ENCODE measurements at regions not wholly inside any gene's neighbourhood (a gene's known extent, or its start where the extent isn't known, plus 50 kb on each side); places are given as distances from the start of the nearest gene placed in this dataset.

GRCh38 chr6:137737836-137738596 is 129.0 kb upstream of the TNFAIP3 start:
- no peak for DNase-seq

- DNase-seq: no peak
Measured at GRCh38 chr6:137738931-137739504, 128.0 kb upstream of the TNFAIP3 start.

GRCh38 chr6:137739544-137739943 is 127.5 kb upstream of the TNFAIP3 start:
- DNase-seq: no peak

GRCh38 chr6:137740091-137740755 is 126.8 kb upstream of the TNFAIP3 start:
- no peak for DNase-seq

- no peak for DNase-seq
Measured at GRCh38 chr6:137740967-137741761, 125.9 kb upstream of the TNFAIP3 start.

GRCh38 chr6:137743493-137743892 is 123.6 kb upstream of the TNFAIP3 start:
- no peak for DNase-seq

GRCh38 chr6:137744877-137745276 is 122.2 kb upstream of the TNFAIP3 start:
- no peak for DNase-seq

- no peak for DNase-seq
Measured at GRCh38 chr6:137745321-137745720, 121.7 kb upstream of the TNFAIP3 start.

GRCh38 chr6:137746264-137746663 is 120.8 kb upstream of the TNFAIP3 start:
- DNase-seq: no peak

- DNase-seq: no peak
Measured at GRCh38 chr6:137749696-137750211, 117.3 kb upstream of the TNFAIP3 start.

GRCh38 chr6:137750297-137750696 is 116.8 kb upstream of the TNFAIP3 start:
- no peak for DNase-seq

- DNase-seq: no peak
Measured at GRCh38 chr6:137751768-137752560, 115.1 kb upstream of the TNFAIP3 start.

- DNase-seq: no peak
Measured at GRCh38 chr6:137754366-137754765, 112.7 kb upstream of the TNFAIP3 start.

- no peak for DNase-seq
Measured at GRCh38 chr6:137754866-137755265, 112.2 kb upstream of the TNFAIP3 start.

GRCh38 chr6:137755284-137755683 is 111.8 kb upstream of the TNFAIP3 start:
- DNase-seq: no peak

- no peak for DNase-seq
Measured at GRCh38 chr6:137756788-137757187, 110.3 kb upstream of the TNFAIP3 start.

- DNase-seq: no peak
Measured at GRCh38 chr6:137758661-137759060, 108.4 kb upstream of the TNFAIP3 start.

GRCh38 chr6:137759624-137760023 is 107.4 kb upstream of the TNFAIP3 start:
- DNase-seq: no peak

- no peak for DNase-seq
Measured at GRCh38 chr6:137761072-137761471, 106.0 kb upstream of the TNFAIP3 start.

GRCh38 chr6:137761487-137761886 is 105.6 kb upstream of the TNFAIP3 start:
- no peak for DNase-seq

GRCh38 chr6:137762168-137763090 is 104.6 kb upstream of the TNFAIP3 start:
- DNase-seq: no peak

All from activated naive CD4-positive, alpha-beta T cell (primary cell).